ENCODE measurements at regions not wholly inside any gene's neighbourhood (a gene's known extent, or its start where the extent isn't known, plus 50 kb on each side); places are given as distances from the start of the nearest gene placed in this dataset.
A peak's percentile ranks its signal among the peaks of the same experiment; 100 is the strongest.

- no CpG with 5 or more reads among the region's 1 CpG for WGBS (ENCODE audit: insufficient coverage)
- no peak overlapping the region for H3K27ac ChIP-seq (ENCODE audit: low read depth, low read length)
- no peaks in the 10 kb centered on the region for H3K9me3 ChIP-seq (ENCODE audit: control insufficient read depth, insufficient read depth, low read length)
- H3K4me1 ChIP-seq (ENCODE audit: control insufficient read depth, insufficient read depth, low read length) = no peaks in the 10 kb centered on the region
- no peaks in the 10 kb centered on the region for H3K27me3 ChIP-seq (ENCODE audit: control insufficient read depth, insufficient read depth, low read length)
- no peaks in the 10 kb centered on the region for H3K36me3 ChIP-seq (ENCODE audit: control insufficient read depth, insufficient read depth, low read length)
- no peak overlapping the region for H3K4me3 ChIP-seq (ENCODE audit: low read depth, low read length)
- peak in 1 of 6 donors; percentile 52 for DNase-seq (ENCODE audit: low read depth in 4 of 6, low spot score in 6 of 6)
Observed at GRCh38 chr4:28426251-28426650, 1565.6 kb downstream of the STIM2 start.

DNA sequence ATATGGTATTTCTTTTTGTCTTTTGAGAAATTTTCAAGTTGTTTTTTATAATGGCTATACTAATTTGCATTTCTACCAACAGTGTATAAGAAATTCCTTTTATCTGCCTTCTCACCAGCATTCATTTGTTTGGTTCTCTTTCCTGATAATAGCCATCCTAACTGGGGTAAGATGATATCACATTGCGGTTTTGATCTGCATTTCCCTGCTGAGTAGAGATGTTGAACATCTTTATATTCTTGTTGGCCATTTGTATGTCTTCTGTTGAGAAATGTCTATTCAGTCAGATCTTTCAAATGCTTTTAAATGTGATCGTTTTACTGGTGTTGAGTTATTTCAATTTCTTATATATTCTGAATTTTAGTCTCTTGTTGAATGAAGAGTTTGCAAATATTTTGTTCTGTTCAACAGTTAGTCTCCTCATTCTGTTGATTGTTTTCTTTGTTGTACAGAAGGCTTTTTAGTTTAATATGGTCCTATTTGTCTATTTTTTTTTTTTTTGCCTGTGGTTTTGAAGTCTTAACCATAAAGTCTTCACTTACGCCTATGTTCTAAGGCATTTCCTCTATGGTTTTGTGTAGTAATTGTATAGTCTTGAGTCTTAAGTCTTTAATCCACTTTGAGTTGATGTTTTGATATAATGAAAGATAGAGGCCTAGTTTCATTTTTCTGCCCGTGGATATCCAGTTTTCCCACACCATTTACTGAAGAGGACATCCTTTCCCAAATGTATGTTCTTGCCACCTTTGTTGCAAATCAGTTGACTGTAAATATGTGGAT lies 1566.9 kb downstream of the STIM2 start:
- no peak overlapping the region for H3K27ac ChIP-seq (ENCODE audit: low read depth, low read length)
- H3K4me1 ChIP-seq (ENCODE audit: control insufficient read depth, insufficient read depth, low read length) = no peaks in the 10 kb centered on the region
- H3K4me3 ChIP-seq (ENCODE audit: low read depth, low read length) = no peak overlapping the region
- no peaks in the 10 kb centered on the region for H3K36me3 ChIP-seq (ENCODE audit: control insufficient read depth, insufficient read depth, low read length)
- no peaks in the 10 kb centered on the region for H3K9me3 ChIP-seq (ENCODE audit: control insufficient read depth, insufficient read depth, low read length)
- no CpG with 5 or more reads among the region's 4 CpGs for WGBS (ENCODE audit: insufficient coverage)
- H3K27me3 ChIP-seq (ENCODE audit: control insufficient read depth, insufficient read depth, low read length) = no peaks in the 10 kb centered on the region
- no peak for DNase-seq (ENCODE audit: low read depth in 4 of 6, low spot score in 6 of 6)

- no peaks in the 10 kb centered on the region for H3K9me3 ChIP-seq (ENCODE audit: control insufficient read depth, insufficient read depth, low read length)
- H3K27me3 ChIP-seq (ENCODE audit: control insufficient read depth, insufficient read depth, low read length) = no peaks in the 10 kb centered on the region
- H3K4me1 ChIP-seq (ENCODE audit: control insufficient read depth, insufficient read depth, low read length) = no peaks in the 10 kb centered on the region
- 84% methylated on average over 6 of the region's 7 CpGs for WGBS (ENCODE audit: insufficient coverage)
- no peak overlapping the region for H3K4me3 ChIP-seq (ENCODE audit: low read depth, low read length)
- no peaks in the 10 kb centered on the region for H3K36me3 ChIP-seq (ENCODE audit: control insufficient read depth, insufficient read depth, low read length)
- DNase-seq (ENCODE audit: low read depth in 4 of 6, low spot score in 6 of 6) = no peak
- no peak overlapping the region for H3K27ac ChIP-seq (ENCODE audit: low read depth, low read length)
Observed at GRCh38 chr4:28432348-28433025, 1571.8 kb downstream of the STIM2 start.

GRCh38 chr4:28435314-28435713 lies 1574.7 kb downstream of the STIM2 start:
- Histone ChIP-seq H3K4me1 (ENCODE audit: control insufficient read depth, insufficient read depth, low read length) (no peaks in the 10 kb centered on the region), H3K27me3 (ENCODE audit: control insufficient read depth, insufficient read depth, low read length) (no peaks in the 10 kb centered on the region), H3K27ac (ENCODE audit: low read depth, low read length) (no peak overlapping the region), H3K9me3 (ENCODE audit: control insufficient read depth, insufficient read depth, low read length) (no peaks in the 10 kb centered on the region), H3K4me3 (ENCODE audit: low read depth, low read length) (no peak overlapping the region), H3K36me3 (ENCODE audit: control insufficient read depth, insufficient read depth, low read length) (no peaks in the 10 kb centered on the region)
- no CpG with 5 or more reads among the region's 2 CpGs for WGBS (ENCODE audit: insufficient coverage)
- DNase-seq (ENCODE audit: low read depth in 4 of 6, low spot score in 6 of 6) = peak in 2 of 6 donors; percentile 14 to 22

DNA sequence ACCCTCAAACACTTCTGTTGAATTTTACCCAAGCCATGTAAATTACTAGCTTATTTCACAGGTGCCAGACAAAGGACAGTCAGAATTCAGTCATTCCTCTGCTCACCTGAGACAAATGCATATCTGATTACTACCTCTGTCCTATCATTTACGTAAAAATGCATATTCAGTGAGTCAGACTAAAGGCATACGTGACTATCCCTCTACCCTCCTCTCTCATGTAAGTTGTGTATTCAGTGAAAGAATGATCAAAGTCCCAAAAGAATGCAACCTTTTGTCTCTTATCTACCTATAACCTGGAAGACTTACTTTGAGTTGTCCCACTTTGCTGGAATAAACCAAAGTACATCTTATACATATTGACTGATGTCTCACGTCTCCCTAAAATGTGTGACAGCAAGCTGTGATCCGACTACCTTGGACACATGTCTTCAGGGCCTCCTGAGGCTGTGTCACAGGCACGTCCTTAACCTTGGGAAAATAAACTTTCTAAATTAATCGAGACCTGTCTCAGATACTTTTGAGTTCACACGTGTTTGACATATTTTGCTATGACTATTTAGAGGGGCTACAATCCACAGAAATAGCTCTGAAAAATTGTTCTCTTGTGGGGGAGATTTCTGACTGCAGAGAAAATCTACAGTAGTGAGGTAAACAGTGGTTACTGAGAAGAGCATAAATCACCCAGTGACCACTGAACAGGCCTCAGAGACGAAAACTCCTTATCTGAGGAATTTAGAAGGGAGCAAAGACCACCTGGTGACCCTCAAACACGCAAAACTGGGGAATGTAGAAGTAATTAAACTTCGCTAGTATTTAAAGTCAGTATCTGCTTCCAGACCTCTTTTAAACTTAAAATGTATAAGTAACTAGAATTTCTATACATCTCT lies 1575.8 kb downstream of the STIM2 start:
- H3K36me3 ChIP-seq (ENCODE audit: control insufficient read depth, insufficient read depth, low read length) = no peaks in the 10 kb centered on the region
- H3K9me3 ChIP-seq (ENCODE audit: control insufficient read depth, insufficient read depth, low read length) = no peaks in the 10 kb centered on the region
- H3K4me3 ChIP-seq (ENCODE audit: low read depth, low read length) = no peak overlapping the region
- no peak for DNase-seq (ENCODE audit: low read depth in 4 of 6, low spot score in 6 of 6)
- 90% methylated on average over 5 of the region's 10 CpGs for WGBS (ENCODE audit: insufficient coverage)
- H3K27ac ChIP-seq (ENCODE audit: low read depth, low read length) = no peak overlapping the region
- H3K27me3 ChIP-seq (ENCODE audit: control insufficient read depth, insufficient read depth, low read length) = no peaks in the 10 kb centered on the region
- no peaks in the 10 kb centered on the region for H3K4me1 ChIP-seq (ENCODE audit: control insufficient read depth, insufficient read depth, low read length)

- no peak for DNase-seq (ENCODE audit: low read depth in 4 of 6, low spot score in 6 of 6)
- Histone ChIP-seq H3K4me1 (ENCODE audit: control insufficient read depth, insufficient read depth, low read length) (no peaks in the 10 kb centered on the region), H3K4me3 (ENCODE audit: low read depth, low read length) (no peak overlapping the region), H3K27ac (ENCODE audit: low read depth, low read length) (no peak overlapping the region), H3K36me3 (ENCODE audit: control insufficient read depth, insufficient read depth, low read length) (no peaks in the 10 kb centered on the region), H3K27me3 (ENCODE audit: control insufficient read depth, insufficient read depth, low read length) (no peaks in the 10 kb centered on the region), H3K9me3 (ENCODE audit: control insufficient read depth, insufficient read depth, low read length) (no peaks in the 10 kb centered on the region)
- WGBS (ENCODE audit: insufficient coverage) = 100% methylated on average over 1 of the region's 3 CpGs
Observed at GRCh38 chr4:28443371-28443770, 1582.7 kb downstream of the STIM2 start.

DNA sequence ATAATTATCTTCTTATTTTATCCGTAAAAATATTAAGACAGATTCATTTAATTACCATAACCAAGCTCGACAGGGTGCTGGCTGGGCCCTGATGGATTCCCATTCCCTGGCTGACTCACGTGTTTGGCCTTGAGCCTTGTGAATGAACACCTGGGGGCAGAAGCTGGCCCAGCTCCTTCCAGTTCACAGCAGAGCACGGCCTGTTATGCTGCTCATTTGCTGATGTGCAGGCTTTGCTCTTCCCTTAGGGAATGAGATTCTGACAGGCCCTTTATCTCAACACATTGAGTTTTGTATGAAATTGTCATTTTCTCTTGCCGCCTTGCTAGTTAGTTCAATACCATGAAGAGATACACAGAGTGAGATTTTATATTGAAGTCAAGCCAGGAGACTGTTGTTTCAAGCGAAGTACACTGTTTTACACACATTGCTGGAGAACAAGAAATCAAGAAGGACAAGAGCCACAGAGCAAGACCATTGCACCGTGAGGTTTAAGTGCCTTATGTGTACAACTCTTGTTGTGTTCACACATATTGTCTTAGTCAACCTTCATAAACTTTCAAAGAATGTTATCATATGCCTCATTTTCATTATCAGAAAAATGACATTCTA lies 1583.3 kb downstream of the STIM2 start:
- Histone ChIP-seq H3K27me3 (ENCODE audit: control insufficient read depth, insufficient read depth, low read length) (no peaks in the 10 kb centered on the region), H3K27ac (ENCODE audit: low read depth, low read length) (no peak overlapping the region), H3K4me1 (ENCODE audit: control insufficient read depth, insufficient read depth, low read length) (no peaks in the 10 kb centered on the region), H3K36me3 (ENCODE audit: control insufficient read depth, insufficient read depth, low read length) (no peaks in the 10 kb centered on the region), H3K4me3 (ENCODE audit: low read depth, low read length) (no peak overlapping the region), H3K9me3 (ENCODE audit: control insufficient read depth, insufficient read depth, low read length) (no peaks in the 10 kb centered on the region)
- DNase-seq (ENCODE audit: low read depth in 4 of 6, low spot score in 6 of 6) = peak in 2 of 6 donors; percentile 28 to 43
- WGBS (ENCODE audit: insufficient coverage) = 45% methylated on average over 3 of the region's 7 CpGs

- H3K4me3 ChIP-seq (ENCODE audit: low read depth, low read length) = no peak overlapping the region
- H3K4me1 ChIP-seq (ENCODE audit: control insufficient read depth, insufficient read depth, low read length) = no peaks in the 10 kb centered on the region
- H3K9me3 ChIP-seq (ENCODE audit: control insufficient read depth, insufficient read depth, low read length) = no peaks in the 10 kb centered on the region
- H3K27me3 ChIP-seq (ENCODE audit: control insufficient read depth, insufficient read depth, low read length) = no peaks in the 10 kb centered on the region
- no peak for DNase-seq (ENCODE audit: low read depth in 4 of 6, low spot score in 6 of 6)
- H3K27ac ChIP-seq (ENCODE audit: low read depth, low read length) = no peak overlapping the region
- no peaks in the 10 kb centered on the region for H3K36me3 ChIP-seq (ENCODE audit: control insufficient read depth, insufficient read depth, low read length)
- WGBS (ENCODE audit: insufficient coverage) = 86% methylated on average over 1 of the region's 3 CpGs
Observed at GRCh38 chr4:28444886-28445496, 1584.3 kb downstream of the STIM2 start.

DNA sequence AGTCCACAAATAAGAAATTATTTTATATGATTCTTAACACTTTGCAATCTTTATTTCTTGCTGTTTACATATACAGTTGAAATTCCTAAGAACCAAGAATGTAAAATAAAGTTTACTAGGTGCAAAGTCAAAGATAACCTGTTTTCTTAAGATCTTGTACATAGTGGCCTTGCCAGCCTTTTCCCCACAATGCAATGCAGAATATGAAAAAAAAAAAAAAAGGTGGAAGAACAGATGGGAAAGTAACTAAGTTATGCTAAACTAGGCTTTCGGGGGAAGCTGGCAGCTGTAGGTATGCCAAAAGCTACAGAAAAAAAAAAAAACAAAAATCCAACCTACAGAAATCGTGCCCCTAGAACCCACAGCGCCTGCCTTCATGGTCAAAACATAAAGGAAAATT lies 1588.4 kb downstream of the STIM2 start:
- Histone ChIP-seq H3K9me3 (ENCODE audit: control insufficient read depth, insufficient read depth, low read length) (peaks cover 2% of the 10 kb centered on the region), H3K4me1 (ENCODE audit: control insufficient read depth, insufficient read depth, low read length) (no peaks in the 10 kb centered on the region), H3K27me3 (ENCODE audit: control insufficient read depth, insufficient read depth, low read length) (no peaks in the 10 kb centered on the region), H3K27ac (ENCODE audit: low read depth, low read length) (no peak overlapping the region), H3K4me3 (ENCODE audit: low read depth, low read length) (no peak overlapping the region), H3K36me3 (ENCODE audit: control insufficient read depth, insufficient read depth, low read length) (no peaks in the 10 kb centered on the region)
- WGBS (ENCODE audit: insufficient coverage) = no CpG with 5 or more reads among the region's 3 CpGs
- DNase-seq (ENCODE audit: low read depth in 4 of 6, low spot score in 6 of 6) = peak in 2 of 6 donors; percentile 27 to 71

Measured in spinal cord (tissue), 9 donors.